Superior temporal gyrus (tissue), 1 donor: ENCODE measurements at regions not wholly inside any gene's neighbourhood (a gene's known extent, or its start where the extent isn't known, plus 50 kb on each side); places are given as distances from the start of the nearest gene placed in this dataset.

Experiments
- DNase-seq: peaks from one replicate; pipeline ENCODE4 v3.0.0-alpha.2; 2016; ENCODE audit errors: extremely low spot score

DNA sequence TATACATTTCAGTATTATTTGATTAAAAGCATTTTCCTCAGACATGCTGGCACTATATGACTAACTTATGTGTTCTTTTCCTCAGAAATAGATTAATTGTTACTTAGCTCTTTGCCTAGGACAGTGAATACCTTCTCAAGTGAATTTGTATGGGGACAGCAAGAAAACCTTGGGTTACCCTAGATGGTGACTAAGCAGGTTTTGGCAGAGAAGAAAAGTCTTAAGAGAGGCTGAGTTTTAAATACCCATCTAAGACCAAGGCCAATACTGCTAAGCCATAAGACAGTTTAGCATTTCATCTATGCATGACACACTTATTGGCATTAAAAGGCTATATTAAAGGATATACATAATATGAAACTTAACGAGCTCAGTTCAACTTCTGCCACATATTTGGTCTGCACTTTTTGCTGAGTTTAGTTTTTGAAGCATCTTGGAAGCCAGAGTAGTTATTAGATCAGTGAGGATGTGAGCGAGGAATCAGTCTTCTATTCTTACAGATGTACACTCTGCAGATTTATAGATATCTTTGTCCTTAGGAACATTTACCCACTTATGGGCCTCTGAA is 54.6 kb upstream of the FAM3C start:
- DNase-seq = no peak

DNA sequence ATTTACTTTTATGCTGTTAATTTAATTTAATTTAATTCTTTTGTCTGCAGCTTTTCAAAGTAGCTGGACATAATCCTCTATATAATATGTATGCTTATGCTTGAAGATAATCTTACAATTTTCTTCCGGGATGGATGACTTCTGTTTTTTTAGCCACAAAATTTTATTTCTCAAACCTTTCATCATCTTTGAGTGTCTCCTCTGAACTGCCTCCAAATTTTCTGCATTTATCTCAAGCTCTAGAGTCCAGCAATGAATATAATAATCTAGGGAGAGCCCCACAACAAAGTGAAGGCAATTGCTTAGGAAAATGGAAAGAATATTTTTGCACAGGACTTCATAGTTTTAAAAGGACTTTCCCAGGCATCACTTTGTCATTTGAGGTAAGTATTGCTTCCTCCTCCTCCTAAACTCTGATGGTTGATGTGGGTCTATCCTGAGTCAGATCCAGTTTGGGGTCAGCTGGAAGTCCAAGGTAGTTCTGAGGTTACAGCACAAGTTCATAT is 53.7 kb upstream of the FAM3C start:
- DNase-seq = no peak

DNA sequence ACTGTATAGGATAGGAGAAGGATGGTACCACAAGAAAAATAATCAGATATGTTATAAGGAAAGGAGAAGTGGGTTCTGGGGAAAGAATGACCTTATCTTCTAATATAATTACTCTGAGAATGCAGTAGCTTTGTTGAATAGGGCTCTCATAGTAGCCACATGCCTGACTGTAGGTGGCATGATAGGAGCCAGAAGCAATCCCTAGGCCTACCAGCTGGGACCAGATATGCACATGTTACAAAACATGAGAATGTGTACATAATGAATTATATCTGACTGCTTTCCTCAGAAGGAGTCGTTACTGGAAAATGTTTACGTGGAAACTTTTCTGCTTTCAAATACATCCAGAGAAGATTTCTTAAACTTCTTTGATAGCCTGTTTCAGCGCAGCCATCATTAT is 53.2 kb upstream of the FAM3C start:
- DNase-seq = no peak

DNA sequence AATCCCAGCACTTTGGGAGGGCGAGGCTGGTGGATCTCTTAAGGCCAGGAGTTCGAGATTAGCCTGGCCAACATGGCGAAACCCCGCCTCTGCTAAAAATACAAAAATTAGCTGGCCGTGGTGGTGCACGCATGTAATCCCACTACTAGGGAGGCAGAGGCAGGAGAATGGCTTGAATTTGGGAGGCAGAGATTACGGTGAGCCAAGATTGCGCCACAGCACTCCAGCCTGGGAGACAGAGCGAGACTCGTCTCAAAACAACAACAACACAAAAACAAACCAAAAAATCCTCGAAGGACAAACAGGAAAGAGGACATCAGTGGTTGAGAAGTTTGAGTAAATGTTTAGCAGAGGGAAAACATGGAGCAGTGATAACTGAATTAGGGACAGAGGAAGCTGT is 52.3 kb upstream of the FAM3C start:
- DNase-seq = no peak

DNA sequence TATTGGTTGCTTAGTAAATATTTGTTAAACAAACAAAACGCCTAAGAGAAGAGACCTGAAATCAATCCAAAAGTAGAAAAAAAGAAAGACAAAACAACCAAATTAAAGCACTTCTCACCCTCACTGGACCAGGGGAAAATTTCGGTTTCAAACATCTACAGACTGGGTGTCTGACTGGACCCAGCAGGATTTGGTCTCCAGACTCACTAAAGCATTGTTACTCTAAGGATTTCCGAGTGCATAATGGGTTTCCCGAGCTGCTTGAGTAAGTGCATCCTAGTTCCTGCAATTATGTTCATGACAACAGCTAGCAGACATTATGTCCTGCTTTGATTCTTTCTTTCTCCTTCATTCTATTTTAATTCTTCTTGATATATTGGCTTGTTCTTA is 51.8 kb upstream of the FAM3C start:
- no peak for DNase-seq

DNA sequence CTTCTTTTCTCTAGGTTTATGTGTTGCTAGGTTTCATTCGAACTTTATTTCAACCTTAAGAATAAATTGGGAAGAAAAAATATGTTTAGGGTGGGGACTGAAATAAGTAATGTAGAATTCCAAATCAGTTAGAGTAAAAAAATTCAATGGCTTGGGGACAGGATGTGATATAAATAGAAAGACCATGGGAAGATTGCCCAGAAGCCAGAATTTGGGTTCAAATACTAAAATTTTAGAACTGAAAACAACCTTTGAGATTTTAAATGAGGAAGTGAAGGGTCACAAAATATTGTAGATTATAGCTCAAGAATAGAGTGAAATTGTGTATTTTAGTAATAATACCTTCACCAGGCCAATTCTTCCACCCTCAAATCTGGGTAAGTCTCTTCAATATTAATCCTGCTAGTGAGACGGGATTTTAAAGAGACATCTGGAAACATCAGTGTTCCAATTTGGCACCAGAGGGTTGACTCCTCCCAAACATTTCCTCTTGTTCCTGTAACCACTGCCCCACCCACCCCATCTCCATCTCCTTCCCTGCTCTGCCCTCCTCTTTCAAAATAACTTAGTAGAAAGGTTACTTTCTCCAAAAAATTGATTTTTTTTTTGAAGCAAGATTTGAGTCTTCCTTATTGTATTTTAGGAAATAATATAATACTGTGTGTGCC is 51.3 kb upstream of the FAM3C start:
- no peak for DNase-seq

DNA sequence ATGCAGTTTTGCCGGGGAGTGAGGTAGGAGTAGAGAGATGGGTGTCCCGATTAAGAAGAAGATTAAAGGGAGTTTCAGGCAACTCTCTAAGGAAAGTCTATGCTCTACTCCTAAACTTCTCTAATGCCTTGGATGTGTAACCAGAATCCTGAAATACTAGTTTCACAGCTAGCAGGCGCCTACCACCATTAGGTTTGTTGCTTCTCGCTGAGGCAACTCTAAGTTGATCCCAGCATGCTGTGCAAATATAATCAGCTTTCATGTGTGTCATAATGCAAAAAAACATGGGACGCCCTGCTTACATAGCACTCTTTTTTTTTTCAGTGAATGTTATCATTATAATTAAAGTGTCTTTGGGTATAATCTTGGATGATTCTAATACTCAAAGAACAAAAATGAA is 50.4 kb upstream of the FAM3C start:
- no peak for DNase-seq
